GM21367 (cell line): ENCODE measurements at regions not wholly inside any gene's neighbourhood (a gene's known extent, or its start where the extent isn't known, plus 50 kb on each side); places are given as distances from the start of the nearest gene placed in this dataset.
A peak's percentile ranks its signal among the peaks of the same experiment; 100 is the strongest.
"Not testable (repeated sequence)": the region's sequence is repeated elsewhere in the genome, so short reads cannot be mapped to it uniquely, and the experiment has no call there.

Experiments
- ATAC-seq: cut with Tn5 transposase; IDR thresholded peaks from one replicate; pipeline ENCODE4 v1.9.1; 2021; ENCODE audit not compliant: unreplicated experiment

GRCh38 chr16:52976539-52977167 is 76.0 kb downstream of the CHD9NB start:
- peak; percentile 57 for ATAC-seq

GRCh38 chr16:52967744-52968143 is 85.0 kb downstream of the CHD9NB start:
- ATAC-seq = no peak

GRCh38 chr16:52964290-52964689 is 88.4 kb downstream of the CHD9NB start:
- ATAC-seq = no peak

- ATAC-seq = no peak
These were observed 88.8 kb downstream of the CHD9NB start for GRCh38 chr16:52963855-52964242.

- no peak for ATAC-seq
These were observed 89.4 kb downstream of the CHD9NB start for GRCh38 chr16:52963212-52963854.

GRCh38 chr16:52958951-52959350 is 93.7 kb downstream of the CHD9NB start:
- no peak for ATAC-seq

GRCh38 chr16:52957199-52957598 is 95.5 kb downstream of the CHD9NB start:
- no peak for ATAC-seq

- no peak for ATAC-seq
These were observed 96.7 kb downstream of the CHD9NB start for GRCh38 chr16:52956044-52956443.

- no peak for ATAC-seq
These were observed 99.5 kb downstream of the CHD9NB start for GRCh38 chr16:52953215-52953614.

GRCh38 chr16:52948946-52949345 is 103.8 kb downstream of the CHD9NB start:
- ATAC-seq = no peak

- ATAC-seq = no peak
These were observed 120.4 kb downstream of the CHD9NB start for GRCh38 chr16:52932321-52932720.

- no peak for ATAC-seq
These were observed 123.0 kb downstream of the CHD9NB start for GRCh38 chr16:52929478-52930400.

- ATAC-seq = no peak
These were observed 123.7 kb downstream of the CHD9NB start for GRCh38 chr16:52928955-52929354.

GRCh38 chr16:52925143-52925542 is 127.6 kb downstream of the CHD9NB start:
- ATAC-seq = no peak

- no peak for ATAC-seq
These were observed 128.5 kb downstream of the CHD9NB start for GRCh38 chr16:52924162-52924561.

- no peak for ATAC-seq
These were observed 131.6 kb downstream of the CHD9NB start for GRCh38 chr16:52921104-52921503.

- ATAC-seq = no peak
These were observed 132.4 kb downstream of the CHD9NB start for GRCh38 chr16:52920331-52920730.

GRCh38 chr16:52914428-52914827 is 138.3 kb downstream of the CHD9NB start:
- ATAC-seq = no peak

- peak; percentile 65 for ATAC-seq
These were observed 140.0 kb downstream of the CHD9NB start for GRCh38 chr16:52912565-52913173.

- ATAC-seq = not testable (repeated sequence)
These were observed 144.6 kb downstream of the CHD9NB start for GRCh38 chr16:52908057-52908456.

- ATAC-seq = no peak
These were observed 146.4 kb downstream of the CHD9NB start for GRCh38 chr16:52906281-52906680.
